HG03060 (cell line): ENCODE measurements at regions not wholly inside any gene's neighbourhood (a gene's known extent, or its start where the extent isn't known, plus 50 kb on each side); places are given as distances from the start of the nearest gene placed in this dataset.

Experiments
- ATAC-seq: cut with Tn5 transposase; IDR thresholded peaks from one replicate; pipeline ENCODE4 v1.9.1; 2021; ENCODE audit warnings: low read depth, moderate number of reproducible peaks; ENCODE audit not compliant: unreplicated experiment

DNA sequence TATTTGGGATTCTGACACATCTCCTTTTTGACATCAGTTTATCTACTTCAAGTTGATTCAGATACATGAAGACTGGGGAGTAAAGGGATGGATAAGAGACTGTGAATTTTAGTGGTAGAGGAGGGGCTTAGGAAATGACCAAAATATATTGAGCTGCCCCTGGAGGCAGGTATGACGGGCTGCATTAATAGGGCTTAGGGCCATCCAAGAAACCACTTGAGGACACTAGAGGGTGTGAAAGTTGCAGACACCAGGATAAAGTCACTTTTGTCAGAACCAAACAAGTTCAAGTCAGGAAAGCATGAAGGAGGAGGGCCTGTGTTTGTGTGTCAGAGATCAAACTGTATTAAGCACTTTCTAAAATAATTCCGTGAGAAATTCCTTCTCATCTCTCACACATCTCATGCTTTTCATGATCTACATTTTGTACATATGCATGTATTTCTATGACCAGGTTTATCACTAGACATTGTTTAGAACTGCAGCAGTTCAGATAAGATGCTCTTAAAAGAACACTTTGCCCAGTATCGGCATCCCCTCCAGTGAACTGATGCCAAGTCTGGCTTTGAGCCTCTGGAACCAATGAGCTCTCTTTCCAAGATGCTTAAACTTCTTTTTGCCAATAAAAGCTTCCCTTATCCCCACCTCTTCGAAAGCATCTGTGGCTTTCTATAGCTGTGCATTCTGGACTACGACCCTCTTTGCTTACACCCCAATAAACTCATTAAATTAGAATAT is 136.9 kb downstream of the SLC38A1 start:
- no peak for ATAC-seq

GRCh38 chr12:46127656-46128055 is 137.3 kb upstream of the SCAF11 start:
- ATAC-seq: no peak

- ATAC-seq: no peak
These were observed 135.8 kb upstream of the SCAF11 start for GRCh38 chr12:46126050-46126727.

- peak; percentile 48 for ATAC-seq
These were observed 134.7 kb upstream of the SCAF11 start for GRCh38 chr12:46124848-46125619.

GRCh38 chr12:46124132-46124847 is 133.9 kb upstream of the SCAF11 start:
- no peak for ATAC-seq

GRCh38 chr12:46112364-46112763 is 122.0 kb upstream of the SCAF11 start:
- ATAC-seq: no peak

DNA sequence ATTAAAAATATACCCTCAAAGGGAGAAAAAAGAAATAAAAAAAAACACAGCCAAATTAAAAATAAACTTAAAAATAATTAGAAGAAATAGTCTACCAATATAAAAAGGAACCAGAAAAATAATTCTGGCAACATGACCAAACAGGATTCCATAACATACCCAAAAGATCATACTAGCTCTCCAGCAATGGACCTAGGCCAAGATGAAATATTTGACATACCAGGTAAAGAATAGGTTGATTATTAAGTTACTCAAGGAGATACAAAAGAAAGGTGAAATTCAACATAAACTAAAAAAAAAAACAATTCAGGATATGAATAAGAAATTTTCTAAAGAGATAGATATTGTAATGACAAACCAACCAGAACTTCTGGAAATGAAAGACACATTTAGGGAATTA is 121.3 kb upstream of the SCAF11 start:
- no peak for ATAC-seq

GRCh38 chr12:46110928-46111699 is 120.7 kb upstream of the SCAF11 start:
- no peak for ATAC-seq

GRCh38 chr12:46110223-46110611 is 119.8 kb upstream of the SCAF11 start:
- ATAC-seq: no peak

DNA sequence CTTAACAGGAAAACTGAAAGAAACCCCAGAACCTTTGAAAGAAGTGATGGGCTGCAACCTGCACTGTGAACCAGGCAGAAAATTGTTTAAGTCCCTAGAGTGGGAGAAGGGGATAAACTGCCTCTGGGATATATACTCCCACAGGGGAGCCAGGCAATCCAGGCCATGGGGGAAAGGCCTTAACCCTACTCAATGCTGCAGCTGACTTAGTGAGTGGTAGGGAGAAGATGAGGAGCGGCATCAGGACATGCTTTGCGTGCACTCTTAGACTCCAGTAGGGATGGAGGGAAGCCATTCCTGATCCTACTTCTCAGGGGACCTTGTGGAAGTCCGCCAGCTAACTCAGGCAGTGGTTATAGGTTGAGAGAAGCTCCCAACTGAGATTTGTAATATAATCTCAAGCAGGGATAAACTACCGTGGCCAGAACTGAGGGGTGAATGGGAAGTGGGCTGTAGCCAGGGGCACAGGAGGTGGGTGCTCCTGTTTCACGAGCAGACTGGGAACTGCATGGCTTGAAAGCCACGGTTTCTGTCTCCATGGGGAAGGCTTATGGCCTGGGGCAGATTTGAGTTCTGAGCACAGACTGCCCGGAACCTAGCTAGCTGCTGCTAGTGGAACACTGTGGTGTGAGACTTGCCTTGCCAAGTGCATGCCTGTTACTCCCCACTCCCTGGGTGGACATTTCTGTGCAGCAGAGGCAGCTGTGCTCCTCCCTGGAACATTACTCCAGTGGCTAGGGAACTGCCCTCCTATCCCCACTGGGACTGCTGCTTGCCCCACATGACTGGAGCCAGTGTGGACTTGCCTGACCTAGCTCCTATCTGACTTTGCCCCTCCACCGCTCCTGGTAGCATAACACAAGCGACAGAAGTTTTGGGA is 119.2 kb upstream of the SCAF11 start:
- ATAC-seq: no peak

- peak; percentile 60 for ATAC-seq
These were observed 118.3 kb upstream of the SCAF11 start for GRCh38 chr12:46108721-46109120.

DNA sequence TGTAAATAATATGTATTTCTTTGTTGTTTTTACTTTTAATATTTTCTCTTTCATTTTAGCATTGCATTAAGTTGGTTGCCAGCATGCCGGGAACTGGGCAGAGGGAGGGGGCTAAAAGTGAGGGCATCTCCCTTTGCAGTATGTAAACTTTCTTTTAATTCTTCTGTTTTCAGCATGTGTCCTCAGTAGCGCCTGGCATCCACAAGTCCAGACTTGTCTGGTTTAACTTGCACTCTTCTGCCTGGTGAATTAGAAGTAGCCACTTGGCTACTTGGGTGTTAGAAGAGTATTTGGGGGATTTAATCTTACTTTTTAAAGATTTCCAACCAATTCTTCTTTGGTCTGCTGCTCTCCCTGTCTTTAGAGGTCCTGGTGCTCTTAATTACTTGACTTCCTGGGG is 117.2 kb upstream of the SCAF11 start:
- ATAC-seq: no peak

DNA sequence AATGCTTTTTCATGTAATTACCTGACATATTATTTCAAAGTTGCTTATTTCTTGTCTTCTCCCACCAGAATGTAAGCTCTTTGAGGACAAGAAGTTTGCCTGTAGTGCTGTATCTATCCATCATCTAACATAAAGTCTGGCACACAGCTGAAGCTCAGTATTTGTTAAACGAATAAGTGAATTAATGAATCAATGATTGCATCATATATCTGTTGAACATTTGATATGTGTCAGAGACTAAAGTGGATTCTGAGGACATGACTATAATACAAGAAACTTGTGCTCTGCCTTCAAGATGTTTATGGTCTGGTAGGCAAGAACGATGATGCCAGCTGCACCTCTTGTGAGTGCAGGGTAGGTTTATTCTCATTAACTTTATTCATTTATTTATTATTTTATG is 115.4 kb upstream of the SCAF11 start:
- ATAC-seq: no peak

GRCh38 chr12:46103559-46104383 is 113.4 kb upstream of the SCAF11 start:
- no peak for ATAC-seq

- ATAC-seq: no peak
These were observed 111.1 kb upstream of the SCAF11 start for GRCh38 chr12:46101485-46101869.

GRCh38 chr12:46100551-46101484 is 110.4 kb upstream of the SCAF11 start:
- no peak for ATAC-seq

GRCh38 chr12:46089414-46090162 is 99.2 kb upstream of the SCAF11 start:
- no peak for ATAC-seq
